GM18907 (cell line): ENCODE measurements at regions not wholly inside any gene's neighbourhood (a gene's known extent, or its start where the extent isn't known, plus 50 kb on each side); places are given as distances from the start of the nearest gene placed in this dataset.

ENCODE experiments used
- ATAC-seq: cut with Tn5 transposase; IDR thresholded peaks from one replicate; pipeline ENCODE4 v1.9.1; 2021; ENCODE audit warnings: mild to moderate bottlenecking, moderate library complexity; ENCODE audit not compliant: unreplicated experiment

DNA sequence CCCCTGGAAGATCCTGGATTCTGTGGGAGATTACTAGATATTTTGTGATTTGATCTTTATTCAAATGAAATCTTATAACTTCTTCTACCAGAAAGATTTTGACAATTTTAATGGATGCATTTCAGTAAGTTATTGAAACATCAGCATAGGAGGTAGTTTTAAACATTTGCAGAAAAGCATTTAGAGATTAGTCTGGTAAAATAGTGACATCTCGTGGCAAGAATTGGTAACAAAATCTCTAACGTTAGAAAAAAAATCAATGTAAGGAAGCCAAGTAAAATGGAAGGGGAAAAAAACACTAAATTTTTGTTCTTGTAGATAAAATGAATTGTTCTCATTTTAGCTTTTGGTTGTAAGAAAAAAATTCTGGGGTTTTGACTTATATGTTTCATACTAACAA, 73.3 kb downstream of the TASL start:
- no peak for ATAC-seq

GRCh38 chrX:30495468-30495867, 82.1 kb downstream of the TASL start:
- ATAC-seq, result peak; percentile 73

GRCh38 chrX:30493348-30493747, 84.2 kb downstream of the TASL start:
- ATAC-seq, result no peak

GRCh38 chrX:30489323-30489722, 88.2 kb downstream of the TASL start:
- peak; percentile 71 for ATAC-seq

DNA sequence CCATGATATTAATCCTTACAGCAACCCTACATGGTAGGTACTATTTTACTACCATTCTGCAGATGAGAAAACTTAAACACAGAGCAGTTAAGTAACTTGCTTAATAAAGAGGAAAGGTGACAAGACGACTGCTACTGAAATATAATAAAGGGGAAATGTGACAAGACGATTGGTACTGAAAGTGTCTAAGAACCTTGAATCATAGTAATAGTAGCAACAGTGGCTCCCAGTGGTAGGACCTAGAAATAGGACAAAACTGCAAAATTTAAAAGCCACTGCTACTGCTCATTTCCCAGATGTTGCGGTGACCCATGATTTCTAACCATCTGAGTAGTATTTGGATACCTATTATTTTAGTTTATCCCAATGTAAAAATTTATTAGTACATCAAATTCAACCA, 89.5 kb downstream of the TASL start:
- ATAC-seq, result peak; percentile 62

DNA sequence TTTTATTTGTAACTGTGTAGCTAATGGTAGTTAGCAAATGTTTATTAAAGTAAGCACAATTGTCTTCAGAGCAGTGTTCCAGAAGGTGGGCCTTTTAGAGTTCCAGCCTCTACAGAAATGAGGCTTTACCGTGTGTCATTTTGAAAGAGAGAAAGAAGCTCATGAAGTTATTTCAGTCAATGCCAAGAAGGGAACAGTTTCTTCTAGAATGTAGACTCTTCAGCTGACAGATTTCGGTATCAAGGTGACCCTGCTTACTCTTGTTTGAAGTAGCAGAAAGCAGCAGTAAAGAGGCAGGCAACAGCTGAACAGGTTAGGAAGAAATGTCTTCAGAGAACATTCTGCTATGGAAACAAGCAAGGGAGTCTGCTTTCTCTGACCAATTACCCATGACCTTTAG, 93.6 kb downstream of the TASL start:
- ATAC-seq, result peak; percentile 65

DNA sequence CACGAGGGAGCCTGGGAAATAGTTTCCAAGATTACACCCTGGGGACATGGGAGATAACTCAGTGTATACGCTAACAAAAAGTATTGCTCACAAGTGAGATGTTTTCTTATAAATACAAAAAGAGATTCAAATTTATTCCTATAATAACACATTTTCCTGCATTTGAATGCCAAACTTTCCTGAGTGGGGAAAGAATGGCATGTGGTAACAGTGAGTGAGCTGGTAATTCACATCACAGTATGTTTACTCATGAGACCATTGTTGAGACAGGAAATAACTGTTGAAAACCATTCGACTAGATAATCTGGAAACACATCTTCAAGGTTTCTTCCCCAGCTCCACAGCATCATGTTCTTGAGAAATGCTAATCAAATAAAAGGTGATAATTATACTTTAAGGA, 109.1 kb downstream of the TASL start:
- no peak for ATAC-seq
